Liver (tissue), 8 donors: ENCODE measurements at regions not wholly inside any gene's neighbourhood (a gene's known extent, or its start where the extent isn't known, plus 50 kb on each side); places are given as distances from the start of the nearest gene placed in this dataset.

Experiments
- DNase-seq: peaks from one replicate; pipeline ENCODE4 v3.0.0-alpha.2; 2017; ENCODE audit warnings: low spot score
- H3K27ac ChIP-seq, 2 donors: one replicate each; pipeline ENCODE4 v1.7.0; 2013; ENCODE audit warnings: inconsistent platforms in 2 of 2, low read length in 2 of 2, control low read depth in 1 of 2, low read depth in 1 of 2, mild to moderate bottlenecking in 1 of 2
- H3K27me3 ChIP-seq, 4 donors: one replicate each; pipeline versions ENCODE4 v1.6.1 to v1.7.0; 2013; ENCODE audit warnings: low read length in 3 of 4, inconsistent platforms in 1 of 4, mild to moderate bottlenecking in 1 of 4, moderate library complexity in 1 of 4; ENCODE audit not compliant: control insufficient read depth in 4 of 4, insufficient read depth in 4 of 4
- H3K36me3 ChIP-seq, 4 donors: one replicate each; pipeline versions ENCODE4 v1.6.1 to v1.7.0; 2013; ENCODE audit warnings: low read length in 3 of 4, mild to moderate bottlenecking in 3 of 4, low read depth in 1 of 4, moderate library complexity in 1 of 4; ENCODE audit not compliant: control insufficient read depth in 4 of 4, insufficient read depth in 3 of 4
- H3K4me1 ChIP-seq, 4 donors: one replicate each; pipeline versions ENCODE4 v1.6.1 to v1.7.0; 2013; ENCODE audit warnings: low read length in 3 of 4, mild to moderate bottlenecking in 3 of 4, moderate library complexity in 1 of 4; ENCODE audit not compliant: control insufficient read depth in 4 of 4, insufficient read depth in 4 of 4
- H3K4me3 ChIP-seq, 3 donors: one replicate each; pipeline versions ENCODE4 v1.6.1 to v1.7.0; 2013; ENCODE audit warnings: low read length in 3 of 3, control low read depth in 1 of 3, low read depth in 1 of 3, mild to moderate bottlenecking in 1 of 3
- H3K9ac ChIP-seq, 2 donors: one replicate each; pipeline ENCODE4 v1.7.0; 2013; ENCODE audit warnings: low read length in 2 of 2, mild to moderate bottlenecking in 2 of 2, moderate library complexity in 2 of 2, control low read depth in 1 of 2, low read depth in 1 of 2
- H3K9me3 ChIP-seq, 4 donors: one replicate each; pipeline versions ENCODE4 v1.6.1 to v1.7.0; 2013; ENCODE audit warnings: low read length in 3 of 4; ENCODE audit not compliant: control insufficient read depth in 4 of 4
- ATF3 ChIP-seq: IDR thresholded peaks from 2 replicates; pipeline ENCODE4 v1.6.1; 2016; ENCODE audit warnings: antibody characterized with exemption
- CTCF ChIP-seq: fragments of 150-350 bp; IDR thresholded peaks from 2 replicates; pipeline ENCODE4 v1.5.1; 2017; ENCODE audit warnings: improper control_type of control experiment, low read depth, low read length; ENCODE audit not compliant: missing input control
- EGR1 ChIP-seq, 2 donors: IDR thresholded peaks; 2 replicates each; pipeline ENCODE4 v1.6.1; 2016 to 2018; ENCODE audit warnings: antibody characterized with exemption in 2 of 2, low read depth in 2 of 2
- FOXA2 ChIP-seq: IDR thresholded peaks from 2 replicates; pipeline ENCODE4 v1.6.1; 2016; ENCODE audit warnings: antibody characterized with exemption
- HNF4A ChIP-seq, 2 donors: conservative IDR thresholded peaks; 2 replicates each; pipeline ENCODE4 v1.6.1; 2016; ENCODE audit warnings: antibody characterized with exemption in 2 of 2, mild to moderate bottlenecking in 2 of 2
- HNF4G ChIP-seq: IDR thresholded peaks from 2 replicates; pipeline ENCODE4 v1.6.1; 2016; ENCODE audit warnings: antibody characterized with exemption
- JUND ChIP-seq, 2 donors: IDR thresholded peaks; 2 replicates each; pipeline ENCODE4 v1.6.1; 2016; ENCODE audit warnings: antibody characterized with exemption in 2 of 2
- RAD21 ChIP-seq, 2 donors: IDR thresholded peaks; 2 replicates each; pipeline ENCODE4 v1.6.1; 2016; ENCODE audit warnings: antibody characterized with exemption in 2 of 2, mild to moderate bottlenecking in 2 of 2
- REST ChIP-seq: IDR thresholded peaks from 2 replicates; pipeline ENCODE4 v1.6.1; 2016; ENCODE audit warnings: antibody characterized with exemption, mild to moderate bottlenecking
- TAF1 ChIP-seq: conservative IDR thresholded peaks from 2 replicates; pipeline ENCODE4 v1.6.1; 2016; ENCODE audit warnings: antibody characterized with exemption, mild to moderate bottlenecking
- ZBTB33 ChIP-seq: IDR thresholded peaks from 2 replicates; pipeline ENCODE4 v1.6.1; 2016; ENCODE audit warnings: antibody characterized with exemption
- WGBS: extraction: QIAGEN DNeasy Blood & Tissue Kit; methylation state at CpG from one replicate; pipeline ENCODE4 v1.1.7; 2013; 5-methylcytosine and 5-hydroxymethylcytosine counted together
- donor health status: healthy.
- donor health status: healthy.
- donor health status: healthy.
- donor health status: healthy.
- donor health status: healthy.

- no peaks in the 10 kb centered on the region for H3K4me1 ChIP-seq
- no peak for DNase-seq
- H3K27me3 ChIP-seq, result no peaks in the 10 kb centered on the region
- H3K9me3 ChIP-seq, result no peaks in the 10 kb centered on the region
- WGBS, result 58% methylated on average over 2 of the region's 2 CpGs
- H3K4me3 ChIP-seq, result no peak overlapping the region
- no peak overlapping the region for H3K9ac ChIP-seq
- H3K36me3 ChIP-seq, result no peaks in the 10 kb centered on the region
- TF ChIP-seq TAF1 (no peak), RAD21 (IDR thresholded peaks at IDR 0.05) (no peak), HNF4G (no peak), FOXA2 (no peak), EGR1 (IDR thresholded peaks at IDR 0.05; ENCODE audit: low read depth in 2 of 2) (no peak), ZBTB33 (no peak), HNF4A (conservative IDR thresholded peaks at IDR 0.05) (no peak), REST (no peak), ATF3 (no peak), CTCF (no peak), JUND (IDR thresholded peaks at IDR 0.05) (no peak)
- no peak overlapping the region for H3K27ac ChIP-seq
These were observed 881.4 kb upstream of the CHORDC1 start for GRCh38 chr11:91104237-91104636.

GRCh38 chr11:91100427-91100826 lies 877.6 kb upstream of the CHORDC1 start:
- no peak overlapping the region for H3K27ac ChIP-seq
- H3K4me1 ChIP-seq, result no peaks in the 10 kb centered on the region
- H3K4me3 ChIP-seq, result no peak overlapping the region
- no peak overlapping the region for H3K9ac ChIP-seq
- no peak for DNase-seq
- no peaks in the 10 kb centered on the region for H3K36me3 ChIP-seq
- no peaks in the 10 kb centered on the region for H3K9me3 ChIP-seq
- WGBS, result 66% methylated on average over 3 of the region's 3 CpGs
- H3K27me3 ChIP-seq, result no peaks in the 10 kb centered on the region
- no peak for TF ChIP-seq JUND (IDR thresholded peaks at IDR 0.05)
- TF ChIP-seq HNF4G, result no peak
